ENCODE measurements at regions not wholly inside any gene's neighbourhood (a gene's known extent, or its start where the extent isn't known, plus 50 kb on each side); places are given as distances from the start of the nearest gene placed in this dataset.
"Not testable (repeated sequence)": the region's sequence is repeated elsewhere in the genome, so short reads cannot be mapped to it uniquely, and the experiment has no call there.

GRCh38 chr1:53398091-53398490, 61.1 kb upstream of the DMRTB1 start:
- H2AFZ ChIP-seq (ENCODE audit: low read length) = no peak overlapping the region
- H3K27me3 ChIP-seq (ENCODE audit: control insufficient read depth, insufficient read depth, low read length) = peaks cover 30% of the 10 kb centered on the region
- TF ChIP-seq CTCF (conservative IDR thresholded peaks at IDR 0.05 in 1 of 2, IDR thresholded peaks at IDR 0.05 in 1 of 2; ENCODE audit: low read depth in 1 of 2, low read length in 2 of 2) (no peak), EZH2 (IDR thresholded peaks at IDR 0.05; ENCODE audit: low read length, missing control alignments) (no peak)
- H3K79me2 ChIP-seq (ENCODE audit: control insufficient read depth, insufficient read depth, low read length) = no peaks in the 10 kb centered on the region
- no peak for DNase-seq (ENCODE audit: low read depth in 2 of 2)
- H3K9ac ChIP-seq (ENCODE audit: insufficient read depth, low read length) = no peak overlapping the region
- H3K36me3 ChIP-seq (ENCODE audit: control insufficient read depth, insufficient read depth, low read length) = no peaks in the 10 kb centered on the region
- H3K4me3 ChIP-seq (replicated peaks in 1 of 4; ENCODE audit: control extremely low read depth in 1 of 4, insufficient read depth in 1 of 4, low read depth in 3 of 4, low read length in 4 of 4) = no peak overlapping the region
- H4K20me1 ChIP-seq (ENCODE audit: control insufficient read depth, extremely low read depth, insufficient read depth, low read length) = no peaks in the 10 kb centered on the region
- no peak overlapping the region for H3K27ac ChIP-seq (ENCODE audit: insufficient read depth, low read length)
- H3K4me2 ChIP-seq (ENCODE audit: extremely low read depth, insufficient read depth, low read length) = no peak overlapping the region
- H3K9me3 ChIP-seq (ENCODE audit: control insufficient read depth, insufficient read depth, low read depth, low read length) = no peaks in the 10 kb centered on the region
- no peaks in the 10 kb centered on the region for H3K4me1 ChIP-seq (ENCODE audit: control insufficient read depth, extremely low read depth, insufficient read depth, low read length)

GRCh38 chr1:53398576-53399365, 60.4 kb upstream of the DMRTB1 start:
- Histone ChIP-seq H3K9me3 (ENCODE audit: control insufficient read depth, insufficient read depth, low read depth, low read length) (no peaks in the 10 kb centered on the region), H3K27ac (ENCODE audit: insufficient read depth, low read length) (no peak overlapping the region), H3K4me3 (replicated peaks in 1 of 4; ENCODE audit: control extremely low read depth in 1 of 4, insufficient read depth in 1 of 4, low read depth in 3 of 4, low read length in 4 of 4) (no peak overlapping the region), H2AFZ (ENCODE audit: low read length) (no peak overlapping the region), H3K9ac (ENCODE audit: insufficient read depth, low read length) (no peak overlapping the region), H3K27me3 (ENCODE audit: control insufficient read depth, insufficient read depth, low read length) (peaks cover 35% of the 10 kb centered on the region), H3K36me3 (ENCODE audit: control insufficient read depth, insufficient read depth, low read length) (no peaks in the 10 kb centered on the region), H3K4me1 (ENCODE audit: control insufficient read depth, extremely low read depth, insufficient read depth, low read length) (no peaks in the 10 kb centered on the region), H4K20me1 (ENCODE audit: control insufficient read depth, extremely low read depth, insufficient read depth, low read length) (no peaks in the 10 kb centered on the region), H3K4me2 (ENCODE audit: extremely low read depth, insufficient read depth, low read length) (no peak overlapping the region), H3K79me2 (ENCODE audit: control insufficient read depth, insufficient read depth, low read length) (no peaks in the 10 kb centered on the region)
- DNase-seq (ENCODE audit: low read depth in 2 of 2) = no peak
- TF ChIP-seq EZH2 (IDR thresholded peaks at IDR 0.05; ENCODE audit: low read length, missing control alignments) = no peak
- no peak for TF ChIP-seq CTCF (conservative IDR thresholded peaks at IDR 0.05 in 1 of 2, IDR thresholded peaks at IDR 0.05 in 1 of 2; ENCODE audit: low read depth in 1 of 2, low read length in 2 of 2)

- DNase-seq (ENCODE audit: low read depth in 2 of 2); H3K4me1 ChIP-seq (ENCODE audit: control insufficient read depth, extremely low read depth, insufficient read depth, low read length): not testable (repeated sequence)
- peaks cover 35% of the 10 kb centered on the region for H3K27me3 ChIP-seq (ENCODE audit: control insufficient read depth, insufficient read depth, low read length)
These were observed 59.6 kb upstream of the DMRTB1 start for GRCh38 chr1:53399370-53400133.

More at GRCh38 chr1:53399370-53400133, 59.6 kb upstream of the DMRTB1 start:
- H4K20me1 ChIP-seq (ENCODE audit: control insufficient read depth, extremely low read depth, insufficient read depth, low read length); H2AFZ ChIP-seq (ENCODE audit: low read length); H3K4me2 ChIP-seq (ENCODE audit: extremely low read depth, insufficient read depth, low read length); H3K36me3 ChIP-seq (ENCODE audit: control insufficient read depth, insufficient read depth, low read length); H3K79me2 ChIP-seq (ENCODE audit: control insufficient read depth, insufficient read depth, low read length); H3K9me3 ChIP-seq (ENCODE audit: control insufficient read depth, insufficient read depth, low read depth, low read length); H3K27ac ChIP-seq (ENCODE audit: insufficient read depth, low read length); H3K9ac ChIP-seq (ENCODE audit: insufficient read depth, low read length); H3K4me3 ChIP-seq (replicated peaks in 1 of 4; ENCODE audit: control extremely low read depth in 1 of 4, insufficient read depth in 1 of 4, low read depth in 3 of 4, low read length in 4 of 4): not testable (repeated sequence)

Data from fibroblast of lung (primary cell).